K562 (cell line): ENCODE measurements at regions not wholly inside any gene's neighbourhood (a gene's known extent, or its start where the extent isn't known, plus 50 kb on each side); places are given as distances from the start of the nearest gene placed in this dataset.

ENCODE experiments used
- ATAC-seq: fragments of 200-7000 bp; cut with Tn5 transposase; 3 replicates; pipeline ENCODE4 v1.9.1; 2020; ENCODE audit warnings: moderate library complexity
- BruUV-seq: library from RNA; stranded (reverse); fragments of 400-500 nt; replicated peaks from 2 replicates; lab custom pipeline; 2021; lab: Mats Ljungman, UMichigan
- CTCF ChIA-PET: fragments of 300-600 bp; formaldehyde crosslinking; extraction: SDS; loops from one replicate; lab custom pipeline; 2021; ENCODE audit warnings: low intra/inter-chr PET ratio; lab: Yijun Ruan, JAX
- POLR2A ChIA-PET: fragments of 300-600, 350-650 bp; sonication (Branson Sonifier 250); formaldehyde crosslinking; extraction: SDS; loops from one replicate; lab custom pipeline; 2021; ENCODE audit warnings: antibody characterized with exemption, inconsistent platforms; lab: Yijun Ruan, JAX
- DNase-seq, 4 experiments: peaks; one replicate each; pipeline versions ENCODE4 v3.0.0 to v3.0.0-alpha.2; 2011 to 2018; ENCODE audit warnings: low spot score in 3 of 4, mixed read lengths in 3 of 4; ENCODE audit errors: extremely low read depth in 1 of 4
- FAIRE-seq: peaks from 2 replicates; lab custom pipeline; 2011; peaks lifted over from hg19 to GRCh38; lab: Jason Lieb, UNC
- H2AFZ ChIP-seq: 2 replicates; pipeline ENCODE4 v1.6.0; 2011; ENCODE audit warnings: low read depth, low read length, control low read depth, inconsistent platforms
- H3K27ac ChIP-seq: fragments of 200-600 bp; 3 replicates; pipeline ENCODE4 v1.8.0; 2011; ENCODE audit warnings: low read depth, mild to moderate bottlenecking, control low read depth, inconsistent platforms, low read length, moderate library complexity, mixed read lengths; ENCODE audit errors: extremely low read depth
- H3K27me3 ChIP-seq, 2 experiments: fragments of 300-600 bp in 1 of 2; 2 replicates in 1 of 2; 3 replicates in 1 of 2; pipeline versions ENCODE4 v1.6.0 to v1.8.0; 2011; ENCODE audit warnings: inconsistent platforms in 2 of 2, low read length in 2 of 2, mild to moderate bottlenecking in 1 of 2, mixed read lengths in 1 of 2, moderate library complexity in 1 of 2; ENCODE audit not compliant: control insufficient read depth in 2 of 2, insufficient read depth in 2 of 2
- H3K36me3 ChIP-seq: fragments of 300-600 bp; 3 replicates; pipeline ENCODE4 v1.8.0; 2011; ENCODE audit warnings: mild to moderate bottlenecking, low read length, inconsistent platforms; ENCODE audit not compliant: control insufficient read depth, insufficient read depth
- H3K4me1 ChIP-seq, 2 experiments: fragments of 200-600 bp in 1 of 2; replicated peaks in 1 of 2; 2 replicates in 1 of 2; 3 replicates in 1 of 2; pipeline versions ENCODE4 v1.5.1 to v1.8.0; 2011; ENCODE audit warnings: inconsistent platforms in 2 of 2, low read length in 2 of 2, mild to moderate bottlenecking in 1 of 2, mixed read lengths in 1 of 2, moderate library complexity in 1 of 2; ENCODE audit not compliant: control insufficient read depth in 2 of 2, insufficient read depth in 2 of 2
- H3K4me2 ChIP-seq: 2 replicates; pipeline ENCODE4 v1.6.1; 2011; ENCODE audit warnings: low read length, control low read depth, inconsistent platforms, mixed read lengths; ENCODE audit not compliant: insufficient read depth
- H3K4me3 ChIP-seq: fragments of 200-600 bp; sonication (generic), shearing (Covaris generic); 2 replicates; pipeline ENCODE4 v1.5.1; 2016; ENCODE audit warnings: control low read depth, inconsistent platforms
- H3K79me2 ChIP-seq: fragments of 200-600 bp; 3 replicates; pipeline ENCODE4 v1.8.0; 2011; ENCODE audit warnings: low read length, inconsistent platforms; ENCODE audit not compliant: control insufficient read depth, insufficient read depth
- H3K9ac ChIP-seq, 2 experiments: 2 replicates each; pipeline versions ENCODE4 v1.6.0 to v1.6.1; 2011; ENCODE audit warnings: low read depth in 2 of 2, low read length in 2 of 2, control low read depth in 1 of 2, inconsistent platforms in 1 of 2, mild to moderate bottlenecking in 1 of 2, mixed read lengths in 1 of 2; ENCODE audit not compliant: insufficient read depth in 1 of 2
- H3K9me1 ChIP-seq: one replicate; pipeline ENCODE4 v1.6.0; 2011; ENCODE audit warnings: inconsistent platforms, mild to moderate bottlenecking, low read length, moderate library complexity; ENCODE audit not compliant: control insufficient read depth, insufficient read depth
- H3K9me3 ChIP-seq: replicated peaks from 2 replicates; pipeline ENCODE4 v1.5.1; 2011; ENCODE audit warnings: low read depth, low read length, inconsistent platforms; ENCODE audit not compliant: control insufficient read depth, insufficient read depth
- H4K20me1 ChIP-seq: replicated peaks from 2 replicates; pipeline ENCODE4 v1.6.1; 2011; ENCODE audit warnings: low read length, inconsistent platforms, mixed read lengths; ENCODE audit not compliant: control insufficient read depth, insufficient read depth
- AFF1 ChIP-seq, 2 experiments: fragments of 450-650 bp; IDR thresholded peaks; 2 replicates each; pipeline ENCODE4 v1.6.1; 2018; ENCODE audit warnings: mild to moderate bottlenecking in 2 of 2, low read depth in 1 of 2; ENCODE audit not compliant: partially characterized antibody in 2 of 2
- ATF6 ChIP-seq: sonication (generic); formaldehyde crosslinking; IDR thresholded peaks from 2 replicates; pipeline ENCODE4 v1.4.0; 2020; ENCODE audit warnings: mild to moderate bottlenecking, missing genetic modification reagents
- LEF1 ChIP-seq: fragments of 450-650 bp; IDR thresholded peaks from 2 replicates; pipeline ENCODE4 v1.6.1; 2016; ENCODE audit warnings: mild to moderate bottlenecking
- SFPQ ChIP-seq: fragments of 200-400 bp; formaldehyde crosslinking; IDR thresholded peaks from 2 replicates; pipeline ENCODE4 v1.6.1; 2017; ENCODE audit warnings: mild to moderate bottlenecking, low read depth, low read length, moderate library complexity
- SNIP1 ChIP-seq: fragments of 450-650 bp; IDR thresholded peaks from 2 replicates; pipeline ENCODE4 v1.7.1; 2017; ENCODE audit warnings: low read depth, mild to moderate bottlenecking
- XRCC3 ChIP-seq: fragments of 450-650 bp; IDR thresholded peaks from 2 replicates; pipeline ENCODE4 v1.6.1; 2017; ENCODE audit warnings: mild to moderate bottlenecking, moderate library complexity
- ZNF41 ChIP-seq: fragments of 250-450 bp; sonication (Bioruptor Pico); conservative IDR thresholded peaks from 2 replicates; pipeline ENCODE4 v1.4.0; 2020; ENCODE audit warnings: mild to moderate bottlenecking
- ZNF76 ChIP-seq: fragments of 250-450 bp; sonication (Bioruptor Pico); IDR thresholded peaks from 2 replicates; pipeline ENCODE4 v1.4.0; 2020; ENCODE audit warnings: mild to moderate bottlenecking, moderate library complexity, borderline replicate concordance
- WGBS: fragments of 100-300 bp; shearing (Covaris generic); methylation state at CpG from one replicate; pipeline ENCODE4 v1.1.6; 2016; ENCODE audit warnings: low coverage, mixed read lengths; ENCODE audit not compliant: insufficient coverage; ENCODE audit errors: missing lambda C conversion rate; 5-methylcytosine and 5-hydroxymethylcytosine counted together
- in situ Hi-C: fragments of 300-500 bp; cut with MboI; formaldehyde crosslinking; loops from 4 replicates; pipeline ENCODE4 v1.15.0; 2018; ENCODE audit warnings: inconsistent platforms, mixed read lengths
- intact Hi-C: fragments of 100-400 bp; cut with micrococcal nuclease; formaldehyde crosslinking; loops from 2 replicates; pipeline ENCODE4 v1.14.2; 2022

GRCh38 chr7:13092708-13093005, 405.2 kb downstream of the ARL4A start:
- no TSS peak for BruUV-seq
- CTCF ChIA-PET, result no interaction called here

GRCh38 chr7:13093160-13093559, 405.7 kb downstream of the ARL4A start:
- no peak for DNase-seq
- ChIA-PET POLR2A (interaction anchor here (0.6 to 1.5 kb wide), 2 partner anchors 26 to 405 kb away, joined by 3 to 4 read pairs; no protein-coding TSS in a partner anchor), CTCF (no interaction called here)
- Histone ChIP-seq H3K27ac (no peak overlapping the region), H3K27me3 (no peaks in the 10 kb centered on the region), H3K9me3 (no peaks in the 10 kb centered on the region), H3K4me3 (no peak overlapping the region), H4K20me1 (no peaks in the 10 kb centered on the region), H2AFZ (no peak overlapping the region), H3K4me1 (peaks cover 0 to 4% of the 10 kb centered on the region in 2 experiments; a peak in 2 of 5 replicates), H3K4me2 (no peak overlapping the region), H3K9ac (no peak overlapping the region), H3K36me3 (no peaks in the 10 kb centered on the region), H3K79me2 (no peaks in the 10 kb centered on the region), H3K9me1 (no peaks in the 10 kb centered on the region)
- WGBS, result 4% methylated on average over 1 of the region's 1 CpG
- BruUV-seq, result no TSS peak
- in situ Hi-C loops (no loop called here), intact Hi-C loops (no loop called here)
- no peak for ATAC-seq
- FAIRE-seq, result no peak
- TF ChIP-seq AFF1 (IDR thresholded peaks at IDR 0.05; ENCODE audit: low read depth in 1 of 2, partially characterized antibody in 2 of 2), result no peak
- no peak for TF ChIP-seq ATF6 (CRISPR knock-in tag)
- no peak for TF ChIP-seq SFPQ
- no peak for TF ChIP-seq XRCC3
- no peak for TF ChIP-seq SNIP1

More at GRCh38 chr7:13092708-13093005, 405.2 kb downstream of the ARL4A start:
- FAIRE-seq, result no peak
- DNase-seq, result no peak
- Histone ChIP-seq H3K79me2 (no peaks in the 10 kb centered on the region), H4K20me1 (no peaks in the 10 kb centered on the region), H2AFZ (no peak overlapping the region), H3K4me3 (no peak overlapping the region), H3K27ac (no peak overlapping the region), H3K4me1 (peaks cover 0 to 4% of the 10 kb centered on the region in 2 experiments; a peak in 2 of 5 replicates), H3K27me3 (no peaks in the 10 kb centered on the region), H3K4me2 (no peak overlapping the region; the same call in 1 of the 2 replicates), H3K9me3 (no peaks in the 10 kb centered on the region), H3K36me3 (no peaks in the 10 kb centered on the region), H3K9ac (no peak overlapping the region), H3K9me1 (no peaks in the 10 kb centered on the region)
- WGBS, result 57% methylated on average over 2 of the region's 2 CpGs
- POLR2A ChIA-PET, result interaction anchor here (0.6 to 1.5 kb wide), 4 partner anchors 14 to 404 kb away, joined by 3 to 4 read pairs (median 3); no protein-coding TSS in a partner anchor
- in situ Hi-C loops (no loop called here), intact Hi-C loops (no loop called here)
- TF ChIP-seq LEF1 (0 out of 2 replicates have a peak, but pooled peaks have one; percentile 4), ZNF76 (CRISPR knock-in tag) (no peak), ZNF41 (CRISPR knock-in tag) (no peak)
- ATAC-seq, result no peak
